ENCODE measurements at regions not wholly inside any gene's neighbourhood (a gene's known extent, or its start where the extent isn't known, plus 50 kb on each side); places are given as distances from the start of the nearest gene placed in this dataset.

GRCh38 chr6:40738551-40739193 lies 151.5 kb upstream of the LRFN2 start:
- no peak for DNase-seq

- DNase-seq, result no peak
Measured at GRCh38 chr6:40735521-40735920, 148.4 kb upstream of the LRFN2 start.

GRCh38 chr6:40735121-40735520 lies 148.0 kb upstream of the LRFN2 start:
- DNase-seq, result no peak

- no peak for DNase-seq
Measured at GRCh38 chr6:40734607-40735006, 147.4 kb upstream of the LRFN2 start.

- no peak for DNase-seq
Measured at GRCh38 chr6:40733770-40734396, 146.7 kb upstream of the LRFN2 start.

GRCh38 chr6:40733290-40733689 lies 146.1 kb upstream of the LRFN2 start:
- DNase-seq, result no peak

- DNase-seq, result no peak
Measured at GRCh38 chr6:40732878-40733277, 145.7 kb upstream of the LRFN2 start.

GRCh38 chr6:40728643-40729042 lies 141.5 kb upstream of the LRFN2 start:
- DNase-seq, result no peak

- DNase-seq, result no peak
Measured at GRCh38 chr6:40727271-40727670, 140.1 kb upstream of the LRFN2 start.

GRCh38 chr6:40726853-40727252 lies 139.7 kb upstream of the LRFN2 start:
- DNase-seq, result no peak

- DNase-seq, result no peak
Measured at GRCh38 chr6:40725390-40725789, 138.2 kb upstream of the LRFN2 start.

GRCh38 chr6:40724886-40725285 lies 137.7 kb upstream of the LRFN2 start:
- DNase-seq, result no peak

GRCh38 chr6:40723967-40724366 lies 136.8 kb upstream of the LRFN2 start:
- no peak for DNase-seq

- DNase-seq, result no peak
Measured at GRCh38 chr6:40722553-40723258, 135.5 kb upstream of the LRFN2 start.

GRCh38 chr6:40722091-40722490 lies 134.9 kb upstream of the LRFN2 start:
- no peak for DNase-seq

GRCh38 chr6:40721271-40721952 lies 134.2 kb upstream of the LRFN2 start:
- DNase-seq, result no peak

GRCh38 chr6:40720375-40720748 lies 133.2 kb upstream of the LRFN2 start:
- DNase-seq, result no peak

GRCh38 chr6:40719671-40720374 lies 132.7 kb upstream of the LRFN2 start:
- DNase-seq, result no peak

GRCh38 chr6:40718401-40718800 lies 131.2 kb upstream of the LRFN2 start:
- DNase-seq, result no peak

- no peak for DNase-seq
Measured at GRCh38 chr6:40717411-40718057, 130.4 kb upstream of the LRFN2 start.

GRCh38 chr6:40715570-40716403 lies 128.6 kb upstream of the LRFN2 start:
- no peak for DNase-seq
